Stomach (tissue), 4 donors: ENCODE measurements at regions not wholly inside any gene's neighbourhood (a gene's known extent, or its start where the extent isn't known, plus 50 kb on each side); places are given as distances from the start of the nearest gene placed in this dataset.

Experiments used
- POLR2A ChIP-seq, 4 donors: fragments of 450-650 bp; IDR thresholded peaks; one replicate each; pipeline ENCODE4 v1.6.1; 2016; ENCODE audit warnings: antibody characterized with exemption in 4 of 4, control low read depth in 2 of 4, mild to moderate bottlenecking in 1 of 4, moderate library complexity in 1 of 4
- TF ChIP-seq, protein P1 (sequence below), 7 experiments: fragments of 450-650 bp in 4 of 7; fragments of 200-600 bp in 3 of 7; sonication (generic) in 3 of 7; IDR thresholded peaks; one replicate each; pipeline ENCODE4 v1.5.1; 2016 to 2019; ENCODE audit warnings: antibody characterized with exemption in 7 of 7, control low read depth in 2 of 7, mild to moderate bottlenecking in 1 of 7

DNA sequence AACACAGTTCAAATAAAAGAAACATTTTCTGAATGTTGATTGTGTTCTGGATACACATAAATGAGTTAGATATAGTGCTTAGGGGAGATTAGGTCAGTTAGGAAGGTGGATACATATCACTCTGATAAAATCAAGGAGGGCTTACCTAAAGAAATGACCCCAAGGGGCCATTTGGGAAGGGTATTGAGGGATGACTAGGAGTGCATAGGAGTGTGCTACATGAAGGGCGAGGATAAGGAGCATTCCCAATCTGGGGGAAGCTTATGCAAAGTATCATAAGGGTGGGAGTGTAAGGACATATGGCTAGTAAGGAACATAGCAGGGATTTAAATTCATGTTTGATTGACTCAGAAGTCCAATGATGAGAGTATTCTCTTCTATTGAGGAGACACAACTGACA lies 183.6 kb downstream of the NSG2 start:
- no peak for TF ChIP-seq POLR2A (IDR thresholded peaks at IDR 0.05)
- TF ChIP-seq, protein P1, sequence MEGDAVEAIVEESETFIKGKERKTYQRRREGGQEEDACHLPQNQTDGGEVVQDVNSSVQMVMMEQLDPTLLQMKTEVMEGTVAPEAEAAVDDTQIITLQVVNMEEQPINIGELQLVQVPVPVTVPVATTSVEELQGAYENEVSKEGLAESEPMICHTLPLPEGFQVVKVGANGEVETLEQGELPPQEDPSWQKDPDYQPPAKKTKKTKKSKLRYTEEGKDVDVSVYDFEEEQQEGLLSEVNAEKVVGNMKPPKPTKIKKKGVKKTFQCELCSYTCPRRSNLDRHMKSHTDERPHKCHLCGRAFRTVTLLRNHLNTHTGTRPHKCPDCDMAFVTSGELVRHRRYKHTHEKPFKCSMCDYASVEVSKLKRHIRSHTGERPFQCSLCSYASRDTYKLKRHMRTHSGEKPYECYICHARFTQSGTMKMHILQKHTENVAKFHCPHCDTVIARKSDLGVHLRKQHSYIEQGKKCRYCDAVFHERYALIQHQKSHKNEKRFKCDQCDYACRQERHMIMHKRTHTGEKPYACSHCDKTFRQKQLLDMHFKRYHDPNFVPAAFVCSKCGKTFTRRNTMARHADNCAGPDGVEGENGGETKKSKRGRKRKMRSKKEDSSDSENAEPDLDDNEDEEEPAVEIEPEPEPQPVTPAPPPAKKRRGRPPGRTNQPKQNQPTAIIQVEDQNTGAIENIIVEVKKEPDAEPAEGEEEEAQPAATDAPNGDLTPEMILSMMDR (IDR thresholded peaks at IDR 0.05) = no peak
